ENCODE measurements at regions not wholly inside any gene's neighbourhood (a gene's known extent, or its start where the extent isn't known, plus 50 kb on each side); places are given as distances from the start of the nearest gene placed in this dataset.

DNA sequence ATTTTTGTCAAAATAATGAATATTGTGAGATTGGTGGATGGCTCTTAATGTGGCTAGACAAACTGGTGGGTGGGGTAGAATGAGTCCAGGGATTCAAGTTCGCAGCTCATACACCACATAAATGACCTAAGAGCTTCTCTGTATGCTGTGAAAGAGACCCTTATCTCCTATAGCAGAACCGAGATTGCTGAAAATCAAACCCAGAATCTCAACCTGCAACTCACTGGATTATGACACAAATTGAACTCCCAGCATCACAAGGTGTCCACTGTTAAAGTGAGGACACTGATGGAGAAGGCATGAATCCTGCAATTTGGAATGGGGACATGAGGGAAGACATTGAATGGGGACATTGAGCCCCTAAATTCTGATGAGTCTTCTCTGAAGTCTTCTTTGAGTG, 51.3 kb upstream of the CNKSR3 start:
- no peaks in the 10 kb centered on the region for H3K36me3 Mint-ChIP-seq

DNA sequence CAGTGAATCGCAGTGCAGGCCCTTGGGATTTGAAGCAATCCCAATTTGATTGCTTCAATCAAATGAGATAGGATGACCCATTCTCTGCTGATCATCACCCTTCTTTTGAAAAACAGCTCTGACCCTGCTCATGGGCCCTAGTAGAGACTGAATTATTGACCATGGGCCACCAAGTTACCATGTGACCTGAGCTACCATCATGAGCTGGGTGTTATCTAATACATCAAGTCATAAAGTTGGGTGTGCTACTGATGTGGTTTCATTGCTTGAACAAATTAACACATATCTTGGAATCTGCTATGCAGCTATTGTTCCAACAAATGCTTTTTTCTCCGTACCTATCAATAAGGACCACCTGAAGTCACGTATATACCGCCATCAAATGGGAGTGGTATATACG, 54.8 kb upstream of the CNKSR3 start:
- Mint-ChIP-seq H3K36me3 (no peaks in the 10 kb centered on the region), H3K4me3 (no peak overlapping the region), H3K4me1 (no peaks in the 10 kb centered on the region), H3K27ac (no peak overlapping the region), H3K9me3 (no peaks in the 10 kb centered on the region)
- DNase-seq (ENCODE audit: low spot score in 2 of 2) (no peak), ATAC-seq (no peak)

More for the DNA sequence above, 51.3 kb upstream of the CNKSR3 start:
- ATAC-seq, result no peak
- Mint-ChIP-seq H3K9me3 (no peaks in the 10 kb centered on the region), H3K4me3 (no peak overlapping the region), H3K27ac (no peak overlapping the region), H3K4me1 (no peaks in the 10 kb centered on the region)
- no peak for DNase-seq (ENCODE audit: low spot score in 2 of 2)

DNA sequence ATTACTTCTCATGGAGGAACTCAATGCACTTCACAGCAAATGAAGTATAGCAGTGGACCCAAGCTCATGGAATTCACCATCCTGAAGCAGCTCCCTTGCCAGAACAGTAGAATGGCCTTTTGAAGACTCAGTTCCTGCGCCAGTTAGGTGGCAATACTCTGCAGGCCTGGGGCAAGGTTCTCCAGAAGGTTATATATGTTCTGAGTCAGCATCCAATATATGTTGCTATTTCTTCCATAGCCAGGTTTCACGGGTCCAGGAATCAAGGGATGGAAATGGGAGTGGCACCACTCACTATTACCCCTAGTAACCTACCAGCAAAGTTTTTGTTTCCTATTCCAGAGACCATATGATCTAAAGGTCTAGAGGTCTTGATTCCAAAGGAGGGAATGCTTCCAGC, 56.4 kb upstream of the CNKSR3 start:
- H3K9me3 Mint-ChIP-seq, result no peaks in the 10 kb centered on the region
- no peaks in the 10 kb centered on the region for H3K36me3 Mint-ChIP-seq
- no peak overlapping the region for H3K27ac Mint-ChIP-seq
- no peak overlapping the region for H3K4me3 Mint-ChIP-seq
- no peak for DNase-seq (ENCODE audit: low spot score in 2 of 2)
- no peaks in the 10 kb centered on the region for H3K4me1 Mint-ChIP-seq
- no peak for ATAC-seq

DNA sequence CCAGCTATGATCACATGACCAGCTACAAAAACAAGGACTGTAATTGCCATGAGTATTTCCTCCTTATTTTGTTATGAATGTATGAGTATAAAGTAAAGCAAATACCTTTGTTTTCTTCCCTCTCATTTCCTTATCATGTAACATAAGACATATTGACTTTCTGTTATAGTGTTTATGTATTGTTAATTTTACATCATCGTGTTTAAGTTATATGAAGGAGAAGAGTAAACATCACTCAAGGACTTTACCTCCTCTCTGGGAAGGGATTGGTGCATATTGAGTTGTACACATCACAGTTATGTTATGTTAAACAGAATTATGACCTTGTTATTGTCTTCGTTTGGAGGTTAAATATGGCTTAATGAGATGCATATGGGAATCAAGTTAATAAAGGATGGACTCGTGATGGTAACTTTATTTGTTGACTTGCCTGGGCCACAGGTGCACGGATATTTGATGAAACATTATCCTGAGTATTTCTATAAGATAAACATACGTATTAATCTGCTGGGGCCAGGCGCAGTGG, 57.3 kb upstream of the CNKSR3 start:
- Mint-ChIP-seq H3K27ac (no peak overlapping the region), H3K36me3 (no peaks in the 10 kb centered on the region), H3K4me1 (no peaks in the 10 kb centered on the region), H3K9me3 (no peaks in the 10 kb centered on the region), H3K4me3 (no peak overlapping the region)
- DNase-seq (ENCODE audit: low spot score in 2 of 2) (no peak), ATAC-seq (no peak)

DNA sequence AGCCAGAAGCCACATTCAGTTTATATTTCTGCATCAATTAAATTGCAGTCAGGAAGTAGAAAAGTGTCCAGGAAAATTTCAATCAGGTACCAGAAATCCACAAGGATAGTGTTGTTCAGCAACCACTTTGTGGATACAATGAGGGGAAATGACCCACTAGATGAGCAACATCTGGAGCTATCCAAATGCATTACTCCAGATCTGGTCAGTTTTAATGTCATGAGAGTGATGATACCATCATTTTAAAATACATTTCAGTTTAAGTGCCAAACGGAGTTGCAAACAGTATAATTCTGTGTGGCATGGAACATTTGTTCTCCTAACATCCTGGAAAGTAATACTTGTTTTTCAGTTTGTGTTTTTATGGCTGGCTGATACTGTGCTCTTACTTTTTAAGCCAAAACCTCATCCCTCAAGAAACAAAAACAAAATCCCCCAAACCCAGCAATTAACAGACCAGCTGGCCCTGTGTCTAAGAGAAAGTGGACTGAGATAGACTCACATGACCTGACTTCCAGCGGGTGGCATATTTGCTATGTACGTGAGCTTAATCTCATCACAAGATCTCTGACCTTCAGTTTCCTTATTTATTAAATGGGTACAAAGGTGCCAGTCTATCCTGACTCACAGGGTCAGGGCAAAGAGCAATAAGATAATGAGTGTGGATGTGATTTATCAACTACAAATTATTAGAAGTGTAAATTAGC, 58.8 kb upstream of the CNKSR3 start:
- H3K4me3 Mint-ChIP-seq, result no peak overlapping the region
- H3K9me3 Mint-ChIP-seq, result no peaks in the 10 kb centered on the region
- no peak overlapping the region for H3K27ac Mint-ChIP-seq
- H3K4me1 Mint-ChIP-seq, result no peaks in the 10 kb centered on the region
- no peak for DNase-seq (ENCODE audit: low spot score in 2 of 2)
- no peak for ATAC-seq
- H3K36me3 Mint-ChIP-seq, result no peaks in the 10 kb centered on the region

DNA sequence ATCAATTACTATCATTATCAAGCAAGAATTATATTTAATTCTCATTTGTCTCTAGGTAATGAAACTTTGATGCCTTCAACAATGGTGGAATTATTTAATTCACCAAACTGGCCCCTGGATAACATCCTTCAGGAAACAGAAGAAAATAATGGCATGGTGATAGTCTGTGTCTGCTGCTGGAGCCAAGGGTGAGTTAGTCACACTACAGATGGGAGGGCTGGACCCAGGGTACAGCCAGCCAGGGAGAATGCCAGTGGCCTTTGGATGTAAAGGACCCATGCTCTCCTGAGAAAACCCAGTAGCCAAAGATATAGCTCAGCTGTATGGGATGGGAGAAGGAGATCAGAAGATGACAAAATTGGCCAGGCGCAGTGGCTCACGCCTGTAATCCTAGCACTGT, 60.0 kb upstream of the CNKSR3 start:
- DNase-seq (ENCODE audit: low spot score in 2 of 2) (no peak), ATAC-seq (no peak)
- Mint-ChIP-seq H3K4me3 (no peak overlapping the region), H3K36me3 (no peaks in the 10 kb centered on the region), H3K27ac (no peak overlapping the region), H3K4me1 (no peaks in the 10 kb centered on the region), H3K9me3 (no peaks in the 10 kb centered on the region)

DNA sequence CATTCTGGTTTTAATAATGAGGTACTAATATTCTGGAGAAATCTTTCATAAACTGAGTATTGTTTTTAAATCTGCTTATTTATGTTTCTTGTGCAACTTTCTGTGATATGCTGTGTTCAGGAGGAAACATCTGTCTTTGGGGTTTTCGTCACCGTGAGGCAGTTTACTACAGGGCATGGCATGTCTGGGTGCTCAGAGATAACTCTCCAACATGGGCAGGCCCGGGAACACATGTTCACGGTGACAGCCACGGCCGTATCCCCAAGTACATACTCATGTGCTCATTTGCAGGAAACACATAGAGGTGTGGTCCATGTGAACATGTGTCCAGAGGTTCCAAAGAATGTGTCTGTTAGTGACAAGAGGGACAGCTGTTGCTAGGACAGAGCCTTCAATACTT, 62.1 kb upstream of the CNKSR3 start:
- Mint-ChIP-seq H3K9me3 (no peaks in the 10 kb centered on the region), H3K36me3 (no peaks in the 10 kb centered on the region), H3K27ac (no peak overlapping the region), H3K4me3 (no peak overlapping the region), H3K4me1 (no peaks in the 10 kb centered on the region)
- DNase-seq (ENCODE audit: low spot score in 2 of 2), result no peak
- ATAC-seq, result peak; percentile 21

DNA sequence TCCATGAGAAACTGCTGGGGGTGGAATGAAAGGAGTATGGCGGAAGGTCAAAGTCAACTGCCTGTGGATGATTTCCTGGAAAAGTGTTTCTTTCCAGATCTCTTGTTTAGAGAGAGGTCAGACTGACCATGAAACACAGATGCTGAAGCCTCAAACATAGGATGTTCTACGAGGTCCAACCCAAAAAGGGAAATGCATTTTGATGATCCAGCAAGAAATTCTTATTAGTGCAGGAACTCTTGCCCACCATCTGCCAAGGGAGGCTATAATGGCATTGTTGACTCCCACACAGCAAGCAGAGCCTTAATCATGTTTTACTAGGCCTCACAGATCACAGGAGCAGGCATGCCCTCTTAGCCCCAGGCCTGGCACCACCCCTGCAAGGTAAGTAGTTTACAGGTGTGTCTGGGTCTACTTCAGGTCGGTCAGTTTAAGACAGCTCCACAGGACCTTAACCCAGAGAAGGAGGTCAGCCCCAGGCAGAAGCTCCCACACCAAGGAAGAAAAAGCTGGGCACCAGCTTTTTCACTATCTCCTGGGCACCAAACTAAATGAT, 67.6 kb upstream of the CNKSR3 start:
- H3K36me3 Mint-ChIP-seq, result no peaks in the 10 kb centered on the region
- no peak overlapping the region for H3K27ac Mint-ChIP-seq
- DNase-seq (ENCODE audit: low spot score in 2 of 2), result no peak
- H3K9me3 Mint-ChIP-seq, result peaks cover 6% of the 10 kb centered on the region
- ATAC-seq, result no peak
- no peaks in the 10 kb centered on the region for H3K4me1 Mint-ChIP-seq
- no peak overlapping the region for H3K4me3 Mint-ChIP-seq

DNA sequence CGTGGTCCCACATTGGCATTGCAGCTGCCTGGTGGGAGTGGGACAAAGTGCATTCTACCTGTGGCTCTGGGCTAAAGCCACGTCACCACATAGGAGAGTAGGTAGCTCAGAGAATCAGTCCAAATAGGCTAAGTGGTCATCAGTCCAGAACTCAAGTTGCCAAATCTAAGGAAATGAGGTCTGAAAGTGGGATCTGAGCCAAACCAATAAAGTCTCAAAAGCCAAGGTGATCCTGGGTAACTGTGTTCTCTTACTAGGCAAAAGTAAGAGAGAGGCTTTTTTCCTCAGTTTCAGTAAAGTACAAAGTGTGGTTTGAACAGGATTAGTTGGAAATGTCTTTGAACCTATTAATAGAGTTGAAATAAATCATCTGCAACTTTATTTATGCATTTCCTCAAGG, 68.6 kb upstream of the CNKSR3 start:
- H3K36me3 Mint-ChIP-seq, result no peaks in the 10 kb centered on the region
- H3K4me1 Mint-ChIP-seq, result no peaks in the 10 kb centered on the region
- peaks cover 6% of the 10 kb centered on the region for H3K9me3 Mint-ChIP-seq
- no peak overlapping the region for H3K27ac Mint-ChIP-seq
- no peak overlapping the region for H3K4me3 Mint-ChIP-seq
- DNase-seq (ENCODE audit: low spot score in 2 of 2) (no peak), ATAC-seq (no peak)

DNA sequence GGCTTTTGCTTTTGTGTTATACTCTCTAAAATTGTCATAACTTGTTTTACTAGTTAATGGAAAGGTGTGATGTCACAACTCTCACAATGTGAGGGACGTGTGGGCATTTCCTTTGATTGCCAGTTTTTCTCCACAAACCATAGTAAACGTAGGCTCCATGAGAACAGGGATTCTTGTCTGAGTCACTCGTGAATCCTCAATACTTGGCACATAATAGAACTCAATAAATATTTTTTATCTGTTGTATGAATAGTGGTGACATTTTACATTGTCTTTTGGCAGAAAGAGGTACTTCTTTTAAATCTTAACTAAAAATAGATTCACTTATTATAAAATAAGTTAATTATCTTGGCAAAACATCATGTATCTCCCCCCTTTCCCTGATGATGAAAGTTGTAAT, 69.0 kb upstream of the CNKSR3 start:
- ATAC-seq, result no peak
- Mint-ChIP-seq H3K4me3 (no peak overlapping the region), H3K36me3 (no peaks in the 10 kb centered on the region)

DNA sequence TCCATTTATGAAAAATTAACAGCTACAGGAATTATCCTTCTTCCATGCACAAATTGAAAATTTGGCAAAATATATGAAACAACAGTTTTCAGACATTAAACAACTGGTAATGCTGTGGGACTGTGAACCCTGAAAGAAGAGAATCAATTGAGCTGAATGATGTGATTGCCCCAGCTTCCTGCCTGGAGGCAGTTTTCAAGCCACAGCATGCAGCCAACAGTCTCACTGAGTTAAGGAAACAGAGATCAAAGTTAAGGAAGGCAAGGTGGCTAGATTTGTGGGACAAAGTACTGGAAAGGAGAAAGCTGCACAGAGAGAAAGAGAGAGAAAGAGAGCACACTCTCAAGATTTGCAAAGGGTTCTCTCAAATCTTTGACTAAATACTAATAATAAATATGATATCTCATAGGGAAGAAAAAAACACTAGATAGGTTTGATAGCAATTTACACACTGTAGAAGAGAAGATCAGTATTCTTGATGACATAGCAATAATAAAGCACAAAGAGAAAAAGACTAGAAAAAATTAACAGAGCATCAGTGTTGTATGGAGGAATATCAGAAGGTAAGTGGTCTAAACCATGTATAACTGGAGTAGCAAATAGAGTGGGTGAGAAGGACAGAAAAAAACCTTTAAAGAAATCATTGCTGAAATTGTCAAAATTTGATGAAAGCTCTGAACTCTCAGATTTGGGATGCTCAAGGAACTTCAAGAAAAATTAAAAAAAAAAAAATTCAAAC, 70.1 kb upstream of the CNKSR3 start:
- H3K36me3 Mint-ChIP-seq, result no peaks in the 10 kb centered on the region
- no peak for ATAC-seq
- H3K4me3 Mint-ChIP-seq, result no peak overlapping the region
- H3K4me1 Mint-ChIP-seq, result no peaks in the 10 kb centered on the region
- H3K27ac Mint-ChIP-seq, result no peak overlapping the region
- no peak for DNase-seq (ENCODE audit: low spot score in 2 of 2)
- peaks cover 6% of the 10 kb centered on the region for H3K9me3 Mint-ChIP-seq

More for the DNA sequence above, 69.0 kb upstream of the CNKSR3 start:
- no peaks in the 10 kb centered on the region for H3K4me1 Mint-ChIP-seq
- H3K9me3 Mint-ChIP-seq, result peaks cover 6% of the 10 kb centered on the region
- DNase-seq (ENCODE audit: low spot score in 2 of 2), result no peak
- no peak overlapping the region for H3K27ac Mint-ChIP-seq

DNA sequence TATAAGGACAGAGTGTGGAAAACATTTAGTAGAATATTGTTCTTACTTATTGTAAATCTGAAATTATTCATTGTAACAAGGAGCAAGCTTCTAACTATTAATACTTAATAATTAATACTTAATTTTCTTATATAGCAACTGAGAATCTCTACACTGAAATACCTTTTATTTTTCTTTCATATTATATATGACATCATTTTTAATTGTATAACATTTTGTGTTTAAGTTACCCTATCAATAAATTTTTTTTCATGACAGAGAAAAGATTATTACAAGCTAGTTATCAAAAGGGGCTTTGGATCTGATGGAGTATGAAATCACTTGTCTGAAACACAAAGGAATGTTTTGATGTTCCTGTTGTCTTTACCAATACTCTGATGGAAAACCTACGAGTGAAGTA, 72.2 kb upstream of the CNKSR3 start:
- Mint-ChIP-seq H3K9me3 (peaks cover 6% of the 10 kb centered on the region), H3K4me1 (no peaks in the 10 kb centered on the region), H3K27ac (no peak overlapping the region)

DNA sequence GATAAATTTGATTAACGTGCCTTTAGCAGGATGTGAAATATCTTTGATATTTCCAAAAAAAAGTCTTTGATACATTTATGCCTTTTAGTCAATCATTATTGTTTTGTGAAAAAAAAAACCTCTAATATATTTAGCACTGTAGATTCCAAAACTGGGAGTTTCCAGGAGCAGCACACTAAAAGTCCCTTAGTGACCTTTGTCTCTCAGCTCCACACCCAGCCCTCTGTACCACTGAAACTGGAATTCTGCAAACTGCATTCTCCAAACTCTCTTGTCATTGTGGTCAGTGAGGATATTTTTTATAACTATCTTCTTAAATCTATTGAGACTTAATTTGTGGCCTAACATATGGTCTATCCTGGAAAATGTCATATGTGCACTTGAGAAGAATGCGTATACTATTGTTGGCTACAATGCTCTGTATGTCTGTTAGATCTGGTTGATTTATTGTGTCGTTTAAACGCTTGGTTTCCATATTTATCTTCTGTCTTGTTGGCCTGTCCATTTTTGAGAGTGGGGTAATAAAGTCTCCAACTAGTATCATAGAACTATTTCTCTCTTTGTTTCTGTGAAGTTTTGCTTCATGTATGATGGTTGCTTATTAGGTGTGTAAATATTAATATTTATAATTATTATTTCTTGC, 73.2 kb upstream of the CNKSR3 start:
- DNase-seq (ENCODE audit: low spot score in 2 of 2) (no peak), ATAC-seq (no peak)
- H3K4me1 Mint-ChIP-seq, result no peaks in the 10 kb centered on the region
- no peaks in the 10 kb centered on the region for H3K36me3 Mint-ChIP-seq
- H3K4me3 Mint-ChIP-seq, result no peak overlapping the region
- no peak overlapping the region for H3K27ac Mint-ChIP-seq
- H3K9me3 Mint-ChIP-seq, result peaks cover 6% of the 10 kb centered on the region

More for the DNA sequence above, 72.2 kb upstream of the CNKSR3 start:
- Mint-ChIP-seq H3K36me3 (no peaks in the 10 kb centered on the region), H3K4me3 (no peak overlapping the region)
- ATAC-seq, result no peak
- DNase-seq (ENCODE audit: low spot score in 2 of 2), result no peak

DNA sequence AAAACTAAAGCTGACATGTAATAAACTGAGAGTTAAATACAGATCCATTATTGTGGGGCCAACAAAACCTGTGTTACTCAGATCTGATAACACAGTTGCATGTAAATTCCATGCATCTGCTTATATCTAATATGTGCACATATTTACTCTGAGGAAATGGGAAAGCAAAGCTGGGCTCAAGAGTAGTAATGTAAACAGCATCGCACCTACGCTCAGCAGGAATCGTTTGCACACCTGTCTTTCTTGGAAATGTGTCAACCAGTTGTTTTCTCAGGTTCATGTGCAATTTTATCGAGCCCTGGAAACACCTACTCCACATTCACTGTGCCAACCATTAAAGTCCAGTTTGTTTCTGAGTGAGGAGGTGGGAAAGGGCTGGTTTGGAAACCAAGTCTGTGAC, 80.3 kb upstream of the CNKSR3 start:
- Mint-ChIP-seq H3K9me3 (no peaks in the 10 kb centered on the region), H3K36me3 (no peaks in the 10 kb centered on the region), H3K4me1 (no peaks in the 10 kb centered on the region), H3K4me3 (no peak overlapping the region), H3K27ac (no peak overlapping the region)
- ATAC-seq (no peak), DNase-seq (ENCODE audit: low spot score in 2 of 2) (no peak)

DNA sequence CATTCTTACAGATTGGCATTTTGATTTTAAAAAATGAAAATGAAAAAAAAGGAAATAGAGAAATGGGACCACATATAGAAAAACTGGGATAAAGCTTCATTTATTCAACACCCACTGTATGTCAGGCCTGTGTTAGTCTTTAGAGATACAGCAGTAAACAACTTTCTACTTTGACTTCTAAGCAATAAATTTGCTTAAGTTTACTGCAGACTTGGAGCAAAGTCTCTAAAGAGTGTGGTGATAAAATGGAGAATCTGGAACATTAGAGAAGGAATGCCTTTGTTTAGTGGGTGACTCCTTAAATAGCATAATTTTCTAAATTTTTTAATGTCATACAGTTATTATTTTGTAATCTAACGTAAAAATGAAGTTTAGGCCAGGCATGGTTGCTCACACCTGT, 80.7 kb upstream of the CNKSR3 start:
- ATAC-seq (no peak), DNase-seq (ENCODE audit: low spot score in 2 of 2) (no peak)
- no peaks in the 10 kb centered on the region for H3K4me1 Mint-ChIP-seq
- no peak overlapping the region for H3K4me3 Mint-ChIP-seq
- no peaks in the 10 kb centered on the region for H3K9me3 Mint-ChIP-seq
- no peak overlapping the region for H3K27ac Mint-ChIP-seq
- no peaks in the 10 kb centered on the region for H3K36me3 Mint-ChIP-seq

Measured in stimulated activated effector memory CD8-positive, alpha-beta T cell treated with anti-CD3 and anti-CD28 coated beads, Interleukin-12 subunit alpha, Interleukin-12 subunit beta, amount 100 ng/mL, for 72 hours (primary cell).